H54 (cell line): ENCODE measurements at regions not wholly inside any gene's neighbourhood (a gene's known extent, or its start where the extent isn't known, plus 50 kb on each side); places are given as distances from the start of the nearest gene placed in this dataset.
"Not testable (repeated sequence)": the region's sequence is repeated elsewhere in the genome, so short reads cannot be mapped to it uniquely, and the experiment has no call there.

Experiments used
- DNase-seq: peaks from one replicate; pipeline ENCODE4 v3.0.0; 2011; ENCODE audit warnings: low spot score, mixed read lengths; ENCODE audit not compliant: insufficient read length
- FAIRE-seq: peaks from 3 replicates; lab custom pipeline; 2011; peaks lifted over from hg19 to GRCh38; lab: Jason Lieb, UNC
- POLR2A ChIP-seq: IDR thresholded peaks from 2 replicates; pipeline ENCODE4 v1.6.1; 2011; ENCODE audit warnings: low read depth, mild to moderate bottlenecking, low read length

DNA sequence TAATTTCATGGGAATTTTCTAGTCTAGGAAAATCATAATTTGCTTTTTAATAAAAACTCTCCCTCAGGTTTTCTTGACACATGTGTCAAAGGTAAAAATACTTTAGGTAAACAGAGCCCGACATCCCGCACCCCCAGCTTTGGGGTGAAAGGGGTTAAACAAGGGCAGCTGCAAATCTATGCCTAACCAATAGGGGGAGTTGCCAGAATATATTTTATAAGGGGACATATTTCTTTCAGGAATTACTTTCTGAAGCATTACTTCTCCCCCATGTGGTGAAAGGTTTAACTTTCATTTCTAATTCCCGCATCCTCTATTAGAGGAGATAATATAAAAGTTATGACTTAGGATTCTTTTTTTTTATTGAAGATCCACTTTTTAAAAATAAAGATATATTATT lies 53.9 kb upstream of the HEPH start:
- TF ChIP-seq POLR2A = no peak
- no peak for FAIRE-seq
- peak; percentile 2 for DNase-seq

GRCh38 chrX:66107860-66108259 lies 56.2 kb upstream of the HEPH start:
- not testable (repeated sequence) for FAIRE-seq, DNase-seq

- DNase-seq, FAIRE-seq: not testable (repeated sequence)
These were observed 61.6 kb upstream of the HEPH start for GRCh38 chrX:66102398-66102797.

GRCh38 chrX:66098162-66098561 lies 58.3 kb upstream of the VSIG4 start:
- no peak for FAIRE-seq
- no peak for TF ChIP-seq POLR2A

DNA sequence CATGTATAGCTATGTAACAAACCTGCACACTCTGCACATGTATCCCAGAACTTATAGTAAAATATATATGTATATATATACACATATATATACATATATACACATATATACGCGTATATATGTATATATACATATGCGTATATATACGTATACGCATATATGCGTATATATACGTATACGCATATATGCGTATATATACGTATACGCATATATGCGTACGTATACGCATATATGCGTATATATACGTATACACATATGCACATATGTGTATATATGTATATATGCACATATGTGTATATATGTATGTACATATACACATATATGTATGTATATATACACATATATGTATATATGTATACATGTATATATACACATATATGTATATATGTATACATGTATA lies 57.1 kb upstream of the VSIG4 start:
- FAIRE-seq, DNase-seq: not testable (repeated sequence)

More at GRCh38 chrX:66098162-66098561, 58.3 kb upstream of the VSIG4 start:
- DNase-seq = no peak

DNA sequence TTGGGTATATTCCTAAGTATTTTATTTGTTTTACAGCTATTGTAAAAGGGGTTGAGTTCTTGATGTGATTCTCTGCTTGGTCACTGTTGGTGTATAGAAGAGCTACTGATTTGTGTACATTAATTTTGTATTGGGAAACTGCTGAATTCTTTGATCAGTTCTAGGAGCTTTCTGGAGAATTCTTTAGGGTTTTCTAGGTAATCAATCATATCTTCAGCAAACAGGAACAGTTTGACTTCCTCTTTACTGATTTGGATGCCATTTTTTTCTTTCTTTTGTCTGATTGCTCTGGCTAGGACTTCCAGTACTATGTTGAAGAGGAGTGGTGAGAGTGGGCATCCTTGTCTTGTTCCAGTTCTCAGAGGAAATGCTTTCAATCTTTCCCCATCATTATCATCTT lies 50.1 kb upstream of the VSIG4 start:
- DNase-seq, FAIRE-seq: not testable (repeated sequence)
